PFSK-1 (cell line): ENCODE measurements at regions not wholly inside any gene's neighbourhood (a gene's known extent, or its start where the extent isn't known, plus 50 kb on each side); places are given as distances from the start of the nearest gene placed in this dataset.

Experiments used
- POLR2AphosphoS5 ChIP-seq: IDR thresholded peaks from 2 replicates; pipeline ENCODE4 v1.6.1; 2012; ENCODE audit warnings: low read depth, mild to moderate bottlenecking, control low read depth, low read length, moderate library complexity
- TAF1 ChIP-seq: IDR thresholded peaks from 2 replicates; pipeline ENCODE4 v1.6.1; 2012; ENCODE audit warnings: low read length, control low read depth, borderline replicate concordance; ENCODE audit not compliant: insufficient read depth

DNA sequence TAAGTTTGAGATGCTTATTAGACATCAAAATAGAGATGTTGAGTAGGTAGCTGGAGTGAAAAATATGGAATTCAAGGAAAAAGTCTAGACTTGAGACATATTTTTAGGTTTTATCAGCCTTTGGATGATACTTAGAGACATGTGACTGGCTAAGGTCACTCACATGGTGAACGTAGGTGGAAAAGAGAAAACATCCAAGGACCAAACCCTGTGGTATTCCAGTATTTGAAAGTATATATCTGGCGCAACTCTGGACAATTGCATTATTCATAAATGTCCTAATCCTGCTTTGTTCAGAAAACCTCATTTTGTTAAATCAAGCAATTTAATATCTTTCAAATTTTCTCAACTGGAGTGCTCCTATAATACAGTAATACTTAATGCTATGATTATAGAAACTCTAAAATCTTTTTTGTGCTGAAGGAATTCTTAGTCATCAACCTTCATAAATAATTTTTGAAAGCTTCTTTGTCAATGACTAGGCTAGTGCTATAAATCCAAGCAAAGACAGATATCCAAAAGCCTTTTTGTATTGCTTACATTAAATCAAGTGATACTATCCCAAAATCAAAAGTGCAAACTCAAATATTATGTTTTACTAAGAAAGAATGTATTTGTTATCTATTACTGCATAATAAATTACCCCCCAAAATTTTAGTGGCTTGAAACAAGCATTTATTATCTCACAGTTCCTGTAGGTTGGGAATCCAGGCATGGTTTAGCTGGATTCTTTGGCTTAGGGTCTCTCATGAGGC is 452.0 kb downstream of the ENC1 start:
- TF ChIP-seq TAF1 (no peak), POLR2AphosphoS5 (no peak)
